Fibroblast of skin of scalp (primary cell): ENCODE measurements at regions not wholly inside any gene's neighbourhood (a gene's known extent, or its start where the extent isn't known, plus 50 kb on each side); places are given as distances from the start of the nearest gene placed in this dataset.
A peak's percentile ranks its signal among the peaks of the same experiment; 100 is the strongest.

Experiments
- DNase-seq: peaks from one replicate; pipeline ENCODE4 v3.0.0-alpha.2; 2013

- DNase-seq, result no peak
Measured at GRCh38 chr4:135316266-135316779, 1114.7 kb upstream of the PABPC4L start.

- no peak for DNase-seq
Measured at GRCh38 chr4:135290136-135290535, 1088.5 kb upstream of the PABPC4L start.

GRCh38 chr4:135283934-135284333 lies 1082.3 kb upstream of the PABPC4L start:
- no peak for DNase-seq

GRCh38 chr4:135282676-135283075 lies 1081.1 kb upstream of the PABPC4L start:
- DNase-seq, result peak; percentile 44

GRCh38 chr4:135281230-135281629 lies 1079.6 kb upstream of the PABPC4L start:
- DNase-seq, result peak; percentile 85

GRCh38 chr4:135277980-135278315 lies 1076.4 kb upstream of the PABPC4L start:
- DNase-seq, result no peak

- peak; percentile 86 for DNase-seq
Measured at GRCh38 chr4:135277068-135277979, 1075.7 kb upstream of the PABPC4L start.

- DNase-seq, result peak; percentile 61
Measured at GRCh38 chr4:135274416-135274815, 1072.8 kb upstream of the PABPC4L start.

GRCh38 chr4:135269125-135269890 lies 1067.7 kb upstream of the PABPC4L start:
- DNase-seq, result no peak

GRCh38 chr4:135268369-135268768 lies 1066.8 kb upstream of the PABPC4L start:
- DNase-seq, result no peak

GRCh38 chr4:135267148-135267865 lies 1065.7 kb upstream of the PABPC4L start:
- no peak for DNase-seq

GRCh38 chr4:135256111-135256510 lies 1054.5 kb upstream of the PABPC4L start:
- peak; percentile 84 for DNase-seq

- no peak for DNase-seq
Measured at GRCh38 chr4:135250040-135250439, 1048.5 kb upstream of the PABPC4L start.

- no peak for DNase-seq
Measured at GRCh38 chr4:135249024-135249423, 1047.4 kb upstream of the PABPC4L start.

- DNase-seq, result peak; percentile 74
Measured at GRCh38 chr4:135244696-135245095, 1043.1 kb upstream of the PABPC4L start.

GRCh38 chr4:135244056-135244455 lies 1042.5 kb upstream of the PABPC4L start:
- DNase-seq, result peak; percentile 52

GRCh38 chr4:135240796-135241195 lies 1039.2 kb upstream of the PABPC4L start:
- no peak for DNase-seq

- no peak for DNase-seq
Measured at GRCh38 chr4:135239964-135240363, 1038.4 kb upstream of the PABPC4L start.

- DNase-seq, result no peak
Measured at GRCh38 chr4:135238940-135239339, 1037.4 kb upstream of the PABPC4L start.

GRCh38 chr4:135236048-135236447 lies 1034.5 kb upstream of the PABPC4L start:
- no peak for DNase-seq

- DNase-seq, result no peak
Measured at GRCh38 chr4:135227842-135228241, 1026.3 kb upstream of the PABPC4L start.

- DNase-seq, result no peak
Measured at GRCh38 chr4:135225551-135225950, 1024.0 kb upstream of the PABPC4L start.

GRCh38 chr4:135210341-135210740 lies 1008.8 kb upstream of the PABPC4L start:
- DNase-seq, result no peak
